Motor neuron (in vitro differentiated cells): ENCODE measurements at regions not wholly inside any gene's neighbourhood (a gene's known extent, or its start where the extent isn't known, plus 50 kb on each side); places are given as distances from the start of the nearest gene placed in this dataset.
"Not testable (repeated sequence)": the region's sequence is repeated elsewhere in the genome, so short reads cannot be mapped to it uniquely, and the experiment has no call there.

Source experiments
- ATAC-seq, 8 experiments: fragments of 200-7000 bp; cut with Tn5 transposase; replicated peaks in 6 of 8; 2 replicates each; pipeline ENCODE4 v1.8.0; 2021; ENCODE audit warnings: mild to moderate bottlenecking in 8 of 8, moderate library complexity in 8 of 8
- H3K27ac ChIP-seq, 2 donors: fragments of 250-450 bp; sonication (Bioruptor Pico); 2 replicates each; pipeline ENCODE4 v1.9.0; 2021; ENCODE audit warnings: antibody characterized with exemption in 2 of 2, mild to moderate bottlenecking in 2 of 2, moderate library complexity in 1 of 2
- H3K4me1 ChIP-seq, 2 donors: fragments of 250-450 bp; sonication (Bioruptor Pico); replicated peaks in 1 of 2; 2 replicates each; pipeline ENCODE4 v1.6.1; 2021; ENCODE audit warnings: antibody characterized with exemption in 2 of 2, mild to moderate bottlenecking in 2 of 2, moderate library complexity in 1 of 2
- H3K4me3 ChIP-seq, 5 donors: fragments of 250-450 bp; sonication (Bioruptor Pico); 2 replicates each; pipeline ENCODE4 v1.9.0; 2021; ENCODE audit warnings: antibody characterized with exemption in 5 of 5, mild to moderate bottlenecking in 5 of 5, moderate library complexity in 4 of 5
- WGBS, 10 experiments: fragments of 450-650 bp; shearing (Covaris generic); methylation state at CpG; one replicate each; pipeline ENCODE4 v1.0.0; 2022; 5-methylcytosine and 5-hydroxymethylcytosine counted together
- in situ Hi-C, 9 experiments: fragments of 400-800 bp; cut with MboI; loops; one replicate each; pipeline ENCODE4 v1.15.0; 2021; ENCODE audit warnings: low sequenced_read_pairs in 9 of 9, low pct_unique_long_range_greater_than_20kb in 2 of 9; ENCODE audit not compliant: unreplicated experiment in 9 of 9

DNA sequence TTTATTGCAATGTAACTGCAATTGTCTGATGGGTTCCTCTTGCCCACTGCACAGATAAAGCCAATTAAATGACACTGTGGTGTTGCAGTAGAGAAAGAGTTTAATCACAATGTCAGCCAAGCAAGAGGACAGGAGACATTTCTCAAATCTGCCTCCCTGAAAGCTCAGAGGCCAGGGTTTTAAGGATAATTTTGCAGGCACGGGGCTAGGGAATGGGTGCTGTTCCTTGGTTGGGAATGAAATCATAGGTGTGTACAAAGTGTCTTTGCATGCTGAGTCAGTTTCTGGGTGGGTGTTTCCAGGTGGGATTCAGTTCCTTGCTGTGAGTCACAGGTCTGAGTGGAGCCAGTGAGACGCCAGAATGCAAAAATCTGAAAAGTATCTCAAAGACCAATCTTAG lies 271.4 kb downstream of the DOK5 start:
- Histone ChIP-seq H3K4me3 (no peak overlapping the region), H3K27ac (no peak overlapping the region), H3K4me1 (no peaks in the 10 kb centered on the region)
- in situ Hi-C loops: no loop called here
- WGBS, 10 experiments: 0 to 100% (median 20%) methylated on average over 1 to 2 of the region's 2 CpGs; no CpG with 5 or more reads in 5 of the 10 experiments
- ATAC-seq: no peak

DNA sequence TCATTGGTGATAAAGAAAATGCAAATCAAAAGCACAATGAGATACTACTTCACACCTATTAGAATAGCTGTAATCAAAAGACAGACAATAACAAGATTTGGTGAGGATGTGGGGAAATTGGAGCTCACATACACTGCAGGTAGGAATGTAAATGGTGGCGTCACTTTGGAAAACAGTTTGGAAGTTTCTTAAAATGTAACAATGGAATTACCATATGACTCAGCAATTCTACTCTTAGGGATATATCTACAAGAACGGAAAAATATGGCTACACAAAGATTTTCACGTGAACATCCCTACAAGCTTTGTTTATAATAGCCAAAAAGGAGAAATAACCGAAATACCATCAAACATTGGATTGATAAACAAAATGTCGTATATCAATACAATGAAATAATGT lies 270.4 kb downstream of the DOK5 start:
- Histone ChIP-seq H3K27ac (no peak overlapping the region), H3K4me1 (no peaks in the 10 kb centered on the region), H3K4me3 (no peak overlapping the region)
- in situ Hi-C loops: no loop called here
- ATAC-seq: no peak
- 25 to 95% (median 63%) methylated on average over 2 to 5 of the region's 5 CpGs for WGBS, 10 experiments

- H3K4me1 ChIP-seq: no peaks in the 10 kb centered on the region
- no peak overlapping the region for H3K4me3 ChIP-seq
- WGBS, 10 experiments: 0 to 100% (median 58%) methylated on average over 1 to 2 of the region's 2 CpGs
- ATAC-seq: no peak
- H3K27ac ChIP-seq: no peak overlapping the region
- in situ Hi-C loops: no loop called here
These were observed 268.7 kb downstream of the DOK5 start for GRCh38 chr20:54744097-54744496.

- Histone ChIP-seq H3K27ac (no peak overlapping the region), H3K4me1 (no peaks in the 10 kb centered on the region), H3K4me3 (no peak overlapping the region)
- ATAC-seq: no peak
- WGBS, 10 experiments: 0 to 100% (median 80%) methylated on average over 1 of the region's 1 CpG; no CpG with 5 or more reads in 3 of the 10 experiments
- in situ Hi-C loops: no loop called here
These were observed 266.8 kb downstream of the DOK5 start for GRCh38 chr20:54742193-54742592.

DNA sequence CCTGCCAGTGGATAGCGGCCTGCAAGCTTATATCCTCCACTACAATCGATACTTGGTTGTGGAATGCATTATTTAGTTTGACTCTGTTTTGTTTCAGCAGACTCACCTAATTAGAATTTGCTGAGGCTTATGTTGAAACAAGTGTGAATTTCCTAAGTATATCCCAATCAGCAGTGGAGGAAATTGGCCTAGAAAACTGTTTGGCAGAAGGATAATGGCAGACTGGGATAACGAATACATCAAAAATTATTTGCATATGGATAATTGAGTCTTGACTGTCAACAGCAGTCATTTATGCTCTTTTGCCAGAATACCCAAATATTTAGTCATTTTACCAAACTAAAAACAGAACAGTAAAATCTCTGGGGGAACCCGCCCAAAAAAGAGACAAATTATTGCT lies 261.0 kb downstream of the DOK5 start:
- ATAC-seq: no peak
- Histone ChIP-seq H3K4me3 (no peak overlapping the region), H3K4me1 (no peaks in the 10 kb centered on the region), H3K27ac (no peak overlapping the region)
- in situ Hi-C loops: no loop called here
- 4 to 100% (median 53%) methylated on average over 1 to 4 of the region's 4 CpGs; no CpG with 5 or more reads in 1 of the 10 experiments for WGBS, 10 experiments

GRCh38 chr20:54733687-54734086 lies 258.3 kb downstream of the DOK5 start:
- in situ Hi-C loops: no loop called here
- ATAC-seq: no peak
- no peak overlapping the region for H3K4me3 ChIP-seq
- H3K27ac ChIP-seq: no peak overlapping the region
- no peaks in the 10 kb centered on the region for H3K4me1 ChIP-seq

DNA sequence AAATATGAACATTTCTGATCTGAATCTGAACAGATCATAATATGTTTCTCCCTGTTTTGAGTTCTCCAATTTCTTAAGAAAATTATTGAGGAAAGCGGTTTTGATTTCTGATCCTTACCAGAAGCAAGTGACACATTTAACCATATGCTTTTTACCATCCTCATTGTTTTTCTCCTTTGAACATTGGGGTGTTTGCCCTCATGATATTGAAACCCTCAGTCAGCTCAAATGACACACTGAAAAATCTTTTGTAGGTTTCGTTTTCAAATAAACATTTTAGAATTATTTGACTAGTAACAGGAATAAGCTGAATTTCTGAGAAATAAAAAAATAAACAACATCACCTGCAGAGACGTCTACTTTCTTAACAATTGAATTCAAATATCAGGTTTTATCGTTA lies 252.1 kb downstream of the DOK5 start:
- Histone ChIP-seq H3K4me1 (no peaks in the 10 kb centered on the region), H3K27ac (no peak overlapping the region), H3K4me3 (no peak overlapping the region)
- in situ Hi-C loops: no loop called here
- WGBS, 10 experiments: 4 to 100% (median 79%) methylated on average over 2 to 4 of the region's 4 CpGs
- no peak for ATAC-seq

DNA sequence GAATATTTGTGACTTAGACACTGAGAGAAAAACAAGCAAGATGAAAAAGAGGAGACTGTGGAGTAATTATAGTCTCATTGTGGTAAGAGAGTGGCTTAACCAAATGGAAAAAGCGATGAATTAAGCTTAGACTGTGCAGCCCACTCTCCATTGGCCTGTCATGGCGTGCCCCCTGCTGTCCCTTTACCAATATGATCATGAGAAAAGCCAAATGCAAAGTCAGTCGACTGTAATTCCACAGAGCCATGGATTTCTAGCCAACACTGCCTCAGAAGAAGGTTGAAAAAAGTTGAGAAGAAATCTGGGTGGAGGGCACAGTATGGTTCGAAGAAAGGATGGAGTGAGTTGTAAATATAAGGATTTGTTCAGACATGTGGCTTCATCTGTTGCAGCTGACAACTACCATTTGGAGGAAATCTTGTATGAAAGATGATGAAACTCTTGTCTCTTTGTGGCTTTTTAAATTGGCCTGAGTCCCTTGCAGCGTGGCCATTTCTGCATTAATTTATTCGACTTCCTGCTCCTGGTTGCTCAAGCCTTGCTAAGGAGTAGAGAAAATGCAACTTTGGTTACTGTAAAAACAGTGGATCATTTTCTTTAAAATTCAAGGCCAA lies 251.4 kb downstream of the DOK5 start:
- 0 to 89% (median 61%) methylated on average over 2 to 6 of the region's 6 CpGs for WGBS, 10 experiments
- Histone ChIP-seq H3K4me1 (no peaks in the 10 kb centered on the region), H3K27ac (no peak overlapping the region), H3K4me3 (no peak overlapping the region)
- ATAC-seq: peak in 3 of 8 experiments; percentile 30 to 78 (median 34)
- in situ Hi-C loops: no loop called here

DNA sequence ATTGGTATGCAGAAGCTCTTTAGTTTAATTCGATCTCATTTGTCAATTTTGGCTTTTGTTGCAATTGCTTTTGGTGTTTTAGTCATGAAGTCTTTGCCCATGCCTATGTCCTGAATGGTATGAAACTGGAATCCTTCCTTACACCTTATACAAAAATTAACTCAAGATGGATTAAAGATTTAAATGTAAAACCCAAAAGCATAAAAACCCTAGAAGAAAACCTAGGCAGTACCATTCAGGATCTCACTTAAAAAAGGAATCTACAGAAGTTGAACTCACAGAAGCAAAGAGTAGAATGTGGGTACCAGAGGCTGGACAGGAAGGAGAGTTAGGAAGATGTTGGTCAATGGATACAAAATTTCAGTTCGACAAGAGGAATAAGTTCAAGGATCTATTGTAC lies 249.9 kb downstream of the DOK5 start:
- ATAC-seq, H3K4me3 ChIP-seq, H3K4me1 ChIP-seq, H3K27ac ChIP-seq, in situ Hi-C loops: not testable (repeated sequence)
- WGBS, 10 experiments: 8 to 100% (median 83%) methylated on average over 1 to 2 of the region's 2 CpGs; no CpG with 5 or more reads in 1 of the 10 experiments

- H3K27ac ChIP-seq: no peak overlapping the region
- in situ Hi-C loops: no loop called here
- WGBS, 10 experiments: 0 to 100% (median 100%) methylated on average over 1 of the region's 1 CpG; no CpG with 5 or more reads in 2 of the 10 experiments
- no peak for ATAC-seq
- no peaks in the 10 kb centered on the region for H3K4me1 ChIP-seq
- H3K4me3 ChIP-seq: no peak overlapping the region
These were observed 248.3 kb downstream of the DOK5 start for GRCh38 chr20:54723723-54724122.

DNA sequence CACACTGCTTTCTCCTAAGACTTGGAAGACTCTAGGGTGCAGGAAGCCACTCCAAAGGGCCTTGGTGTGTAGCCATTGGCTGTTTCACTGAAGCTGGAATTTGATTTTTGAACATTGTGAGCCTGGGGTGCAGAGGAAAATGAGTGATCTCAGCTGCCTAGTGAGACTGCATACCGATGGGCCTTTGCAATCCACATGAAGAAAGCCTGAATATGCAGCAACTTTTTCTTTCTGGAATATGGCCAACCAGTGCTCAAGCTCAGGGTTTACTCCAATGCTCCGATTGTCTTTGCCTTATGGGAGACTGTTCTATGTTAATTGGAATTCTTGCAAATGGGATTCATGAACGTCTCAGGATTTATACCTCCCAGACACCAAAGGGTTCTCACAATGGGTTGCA lies 242.6 kb downstream of the DOK5 start:
- H3K4me1 ChIP-seq: no peaks in the 10 kb centered on the region
- H3K27ac ChIP-seq: no peak overlapping the region
- 0 to 94% (median 73%) methylated on average over 1 to 3 of the region's 3 CpGs; no CpG with 5 or more reads in 3 of the 10 experiments for WGBS, 10 experiments
- peak in 1 of 8 experiments; percentile 89 for ATAC-seq
- no peak overlapping the region for H3K4me3 ChIP-seq
- in situ Hi-C loops: no loop called here

GRCh38 chr20:54716790-54717189 lies 241.4 kb downstream of the DOK5 start:
- ATAC-seq: no peak
- Histone ChIP-seq H3K4me3 (no peak overlapping the region), H3K27ac (no peak overlapping the region), H3K4me1 (no peaks in the 10 kb centered on the region)
- in situ Hi-C loops: no loop called here

DNA sequence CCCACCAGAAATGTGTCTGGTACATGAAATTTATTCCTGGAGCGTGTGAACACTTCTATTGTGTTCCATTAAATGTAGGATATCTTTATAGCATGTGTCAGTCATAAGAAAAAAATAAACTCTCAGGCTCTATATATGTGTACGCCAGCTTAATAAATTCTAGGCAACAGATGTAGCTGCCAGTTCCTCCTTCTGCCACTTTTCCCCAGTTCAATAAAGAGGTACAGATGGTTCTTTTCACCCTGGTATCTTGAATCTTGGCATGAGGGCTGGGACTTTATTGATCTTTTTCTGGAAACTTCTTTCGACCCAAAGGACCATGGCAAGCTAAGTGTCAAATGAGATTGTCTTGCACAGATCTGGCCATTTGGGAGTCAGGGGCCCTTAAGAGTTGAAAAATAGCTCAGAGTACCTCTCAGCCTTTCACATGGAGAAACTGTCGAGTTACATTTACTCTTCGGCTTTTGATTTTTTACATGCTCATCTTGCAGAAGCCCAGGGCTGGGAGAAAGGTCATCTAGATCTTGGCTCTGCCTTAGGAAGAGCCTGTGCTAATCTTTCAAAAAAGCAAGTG lies 240.9 kb downstream of the DOK5 start:
- H3K4me3 ChIP-seq: no peak overlapping the region
- H3K27ac ChIP-seq: no peak overlapping the region
- in situ Hi-C loops: no loop called here
- no peaks in the 10 kb centered on the region for H3K4me1 ChIP-seq
- ATAC-seq: no peak
- 0 to 100% (median 74%) methylated on average over 1 to 5 of the region's 5 CpGs; no CpG with 5 or more reads in 1 of the 10 experiments for WGBS, 10 experiments

- H3K4me3 ChIP-seq: no peak overlapping the region
- in situ Hi-C loops: no loop called here
- 0 to 54% (median 23%) methylated on average over 1 to 3 of the region's 3 CpGs; no CpG with 5 or more reads in 2 of the 10 experiments for WGBS, 10 experiments
- no peaks in the 10 kb centered on the region for H3K4me1 ChIP-seq
- no peak for ATAC-seq
- no peak overlapping the region for H3K27ac ChIP-seq
These were observed 239.4 kb downstream of the DOK5 start for GRCh38 chr20:54714817-54715216.
